Smooth muscle cell (in vitro differentiated cells): ENCODE measurements at regions not wholly inside any gene's neighbourhood (a gene's known extent, or its start where the extent isn't known, plus 50 kb on each side); places are given as distances from the start of the nearest gene placed in this dataset.

Experiments used
- DNase-seq: peaks from one replicate; lab custom pipeline; 2025; ENCODE audit not compliant: unreplicated experiment; lab: John Stamatoyannopoulos, UW
- H2AFZ ChIP-seq: fragments of 200-600 bp; sonication (generic); 2 replicates; pipeline ENCODE4 v1.6.0; 2016; ENCODE audit warnings: antibody characterized with exemption, low read depth, mild to moderate bottlenecking
- H3F3A ChIP-seq: fragments of 200-600 bp; sonication (generic); 2 replicates; pipeline ENCODE4 v1.6.0; 2017; ENCODE audit warnings: antibody characterized with exemption, low read depth
- H3K27ac ChIP-seq: fragments of 200-600 bp; sonication (generic); 2 replicates; pipeline ENCODE4 v1.5.1; 2016; ENCODE audit warnings: low read depth, mild to moderate bottlenecking
- H3K27me3 ChIP-seq: fragments of 200-600 bp; sonication (generic); 2 replicates; pipeline ENCODE4 v1.6.1; 2016; ENCODE audit warnings: low read depth, mild to moderate bottlenecking
- H3K36me3 ChIP-seq: fragments of 200-600 bp; sonication (generic); 2 replicates; pipeline ENCODE4 v1.5.1; 2016; ENCODE audit warnings: low read depth
- H3K4me1 ChIP-seq: fragments of 200-600 bp; sonication (generic); 2 replicates; pipeline ENCODE4 v1.5.1; 2016; ENCODE audit warnings: low read depth
- H3K4me2 ChIP-seq: fragments of 200-600 bp; sonication (generic); 2 replicates; pipeline ENCODE4 v1.6.0; 2016; ENCODE audit warnings: mild to moderate bottlenecking
- H3K4me3 ChIP-seq: fragments of 200-600 bp; sonication (generic); 2 replicates; pipeline ENCODE4 v1.5.1; 2016; ENCODE audit warnings: mild to moderate bottlenecking
- H3K79me2 ChIP-seq: fragments of 200-600 bp; sonication (generic); 2 replicates; pipeline ENCODE4 v1.6.0; 2016; ENCODE audit warnings: low read depth, mild to moderate bottlenecking
- H3K9ac ChIP-seq: fragments of 200-600 bp; sonication (generic); 2 replicates; pipeline ENCODE4 v1.6.0; 2016; ENCODE audit warnings: low read depth
- H3K9me3 ChIP-seq: fragments of 200-600 bp; sonication (generic); replicated peaks from 2 replicates; pipeline ENCODE4 v1.5.1; 2016; ENCODE audit warnings: low read depth
- H4K20me1 ChIP-seq: fragments of 200-600 bp; sonication (generic); 2 replicates; pipeline ENCODE4 v1.6.0; 2016; ENCODE audit warnings: low read depth
- WGBS: methylation state at CpG from one replicate; pipeline ENCODE4 v1.1.7; 2016; ENCODE audit warnings: low lambda C conversion rate; 5-methylcytosine and 5-hydroxymethylcytosine counted together
- TF ChIP-seq, protein P1 (sequence below): fragments of 200-600 bp; sonication (generic); IDR thresholded peaks from 2 replicates; pipeline ENCODE4 v1.5.1; 2017; ENCODE audit warnings: borderline replicate concordance, mild to moderate bottlenecking, antibody characterized with exemption; ENCODE audit not compliant: insufficient read depth, poor library complexity, severe bottlenecking

- no peak overlapping the region for H3K4me3 ChIP-seq
- H3K27ac ChIP-seq = no peak overlapping the region
- 73% methylated on average over 5 of the region's 5 CpGs for WGBS
- peaks cover 3% of the 10 kb centered on the region for H3K27me3 ChIP-seq
- H3K79me2 ChIP-seq = no peaks in the 10 kb centered on the region
- H4K20me1 ChIP-seq = no peaks in the 10 kb centered on the region
- TF ChIP-seq, protein P1, sequence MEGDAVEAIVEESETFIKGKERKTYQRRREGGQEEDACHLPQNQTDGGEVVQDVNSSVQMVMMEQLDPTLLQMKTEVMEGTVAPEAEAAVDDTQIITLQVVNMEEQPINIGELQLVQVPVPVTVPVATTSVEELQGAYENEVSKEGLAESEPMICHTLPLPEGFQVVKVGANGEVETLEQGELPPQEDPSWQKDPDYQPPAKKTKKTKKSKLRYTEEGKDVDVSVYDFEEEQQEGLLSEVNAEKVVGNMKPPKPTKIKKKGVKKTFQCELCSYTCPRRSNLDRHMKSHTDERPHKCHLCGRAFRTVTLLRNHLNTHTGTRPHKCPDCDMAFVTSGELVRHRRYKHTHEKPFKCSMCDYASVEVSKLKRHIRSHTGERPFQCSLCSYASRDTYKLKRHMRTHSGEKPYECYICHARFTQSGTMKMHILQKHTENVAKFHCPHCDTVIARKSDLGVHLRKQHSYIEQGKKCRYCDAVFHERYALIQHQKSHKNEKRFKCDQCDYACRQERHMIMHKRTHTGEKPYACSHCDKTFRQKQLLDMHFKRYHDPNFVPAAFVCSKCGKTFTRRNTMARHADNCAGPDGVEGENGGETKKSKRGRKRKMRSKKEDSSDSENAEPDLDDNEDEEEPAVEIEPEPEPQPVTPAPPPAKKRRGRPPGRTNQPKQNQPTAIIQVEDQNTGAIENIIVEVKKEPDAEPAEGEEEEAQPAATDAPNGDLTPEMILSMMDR = no peak
- no peaks in the 10 kb centered on the region for H3K36me3 ChIP-seq
- no peak for DNase-seq
- H3K4me1 ChIP-seq = peaks cover 39% of the 10 kb centered on the region
- H3K9me3 ChIP-seq = no peaks in the 10 kb centered on the region
- H3F3A ChIP-seq = no peaks in the 10 kb centered on the region
- no peak overlapping the region for H3K4me2 ChIP-seq
- no peak overlapping the region for H2AFZ ChIP-seq
- H3K9ac ChIP-seq = no peak overlapping the region
Measured at GRCh38 chr7:21041666-21042065, 255.0 kb upstream of the SP8 start.

- H3K9ac ChIP-seq = no peak overlapping the region
- no peak for DNase-seq
- no peak overlapping the region for H3K27ac ChIP-seq
- H3K79me2 ChIP-seq = no peaks in the 10 kb centered on the region
- H4K20me1 ChIP-seq = no peaks in the 10 kb centered on the region
- no peaks in the 10 kb centered on the region for H3K9me3 ChIP-seq
- no peak overlapping the region for H2AFZ ChIP-seq
- H3F3A ChIP-seq = no peaks in the 10 kb centered on the region
- H3K27me3 ChIP-seq = peaks cover 3% of the 10 kb centered on the region
- H3K4me3 ChIP-seq = no peak overlapping the region
- H3K4me2 ChIP-seq = no peak overlapping the region
- TF ChIP-seq, protein P1 = no peak
- peaks cover 39% of the 10 kb centered on the region for H3K4me1 ChIP-seq
- 81% methylated on average over 4 of the region's 4 CpGs for WGBS
- no peaks in the 10 kb centered on the region for H3K36me3 ChIP-seq
Measured at GRCh38 chr7:21044384-21044783, 257.7 kb upstream of the SP8 start.

DNA sequence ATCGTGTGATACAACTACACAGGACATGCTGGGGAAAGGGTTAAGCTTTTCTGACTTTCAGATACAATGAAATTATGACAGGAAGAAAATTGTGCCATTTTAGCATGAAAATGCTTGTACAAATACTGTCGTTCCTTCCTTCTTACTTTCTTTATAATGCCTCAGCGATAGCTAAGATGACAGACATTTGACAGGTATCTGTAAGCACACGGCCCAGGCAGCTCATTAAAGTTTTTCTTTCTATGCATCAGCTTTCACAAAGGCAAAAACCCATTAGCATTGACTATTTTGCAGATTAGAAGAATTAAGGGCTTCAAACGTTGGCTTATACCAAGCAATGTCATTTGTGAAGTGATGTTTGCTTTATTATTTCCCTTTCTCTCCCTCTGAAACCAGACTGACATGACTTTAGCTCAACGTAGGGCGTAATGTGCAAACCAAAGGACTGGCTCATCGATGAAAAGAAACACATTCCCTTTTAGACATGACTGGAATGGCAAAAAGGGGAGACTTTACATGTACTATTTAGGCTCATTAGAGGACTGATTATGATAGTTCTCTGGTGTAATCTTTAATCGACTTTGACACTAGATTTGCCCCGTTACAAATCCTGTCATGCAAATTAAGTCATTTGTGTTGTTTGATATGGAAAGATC, 258.4 kb upstream of the SP8 start:
- no peaks in the 10 kb centered on the region for H3K27me3 ChIP-seq
- H3K9ac ChIP-seq = no peak overlapping the region
- no peaks in the 10 kb centered on the region for H4K20me1 ChIP-seq
- H3K4me2 ChIP-seq = no peak overlapping the region
- no peaks in the 10 kb centered on the region for H3K79me2 ChIP-seq
- no peak overlapping the region for H3K4me3 ChIP-seq
- peaks cover 33% of the 10 kb centered on the region for H3K4me1 ChIP-seq
- H2AFZ ChIP-seq = no peak overlapping the region
- no peaks in the 10 kb centered on the region for H3F3A ChIP-seq
- H3K9me3 ChIP-seq = no peaks in the 10 kb centered on the region
- H3K36me3 ChIP-seq = no peaks in the 10 kb centered on the region
- WGBS = 74% methylated on average over 10 of the region's 10 CpGs
- no peak overlapping the region for H3K27ac ChIP-seq
- TF ChIP-seq, protein P1 = no peak
- no peak for DNase-seq

GRCh38 chr7:21051865-21052264, 265.2 kb upstream of the SP8 start:
- Histone ChIP-seq H3K79me2 (no peaks in the 10 kb centered on the region), H3K4me1 (no peaks in the 10 kb centered on the region), H3K36me3 (no peaks in the 10 kb centered on the region), H3K9me3 (no peaks in the 10 kb centered on the region), H4K20me1 (no peaks in the 10 kb centered on the region), H2AFZ (no peak overlapping the region), H3F3A (no peaks in the 10 kb centered on the region), H3K27ac (no peak overlapping the region), H3K27me3 (no peaks in the 10 kb centered on the region), H3K4me3 (no peak overlapping the region), H3K4me2 (no peak overlapping the region), H3K9ac (no peak overlapping the region)
- TF ChIP-seq, protein P1 = no peak
- WGBS = 95% methylated on average over 3 of the region's 3 CpGs
- no peak for DNase-seq
